ENCODE measurements at regions not wholly inside any gene's neighbourhood (a gene's known extent, or its start where the extent isn't known, plus 50 kb on each side); places are given as distances from the start of the nearest gene placed in this dataset.

DNA sequence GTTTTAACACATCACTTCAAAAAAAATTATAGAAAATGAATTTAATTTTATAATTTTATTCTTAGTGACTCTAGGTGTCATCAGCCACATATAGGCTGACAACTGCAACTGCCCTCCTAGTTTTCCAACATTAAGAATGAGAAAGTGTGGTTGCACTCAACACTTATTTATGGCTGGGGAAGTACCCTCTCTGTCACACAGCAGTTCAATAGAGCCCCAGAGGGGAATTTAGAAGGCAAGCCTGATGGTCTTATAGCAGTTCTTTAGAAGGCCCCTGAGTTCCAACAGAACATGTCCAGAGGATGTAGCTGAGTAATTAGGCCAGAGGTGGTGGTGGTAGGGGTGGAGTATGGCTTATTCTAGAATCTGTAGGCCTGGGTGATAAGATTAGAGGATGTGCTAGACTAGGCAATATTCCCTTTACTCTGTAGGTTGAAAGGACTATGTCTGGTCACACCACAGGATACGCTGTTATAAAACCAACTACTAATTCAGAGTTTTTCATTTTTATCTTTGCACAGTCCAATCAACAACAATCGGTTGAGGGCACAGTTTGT is 226.5 kb upstream of the CITED2 start:
- peaks cover 8% of the 10 kb centered on the region for H3K9me3 Mint-ChIP-seq (ENCODE audit: unreplicated experiment)
- no peak overlapping the region for H3K27ac Mint-ChIP-seq (ENCODE audit: unreplicated experiment)
- no peaks in the 10 kb centered on the region for H3K36me3 Mint-ChIP-seq (ENCODE audit: unreplicated experiment)
- peaks cover 33% of the 10 kb centered on the region for H3K4me1 Mint-ChIP-seq (ENCODE audit: unreplicated experiment)
- no peak overlapping the region for H3K4me3 Mint-ChIP-seq (ENCODE audit: unreplicated experiment)
- no peaks in the 10 kb centered on the region for H3K27me3 Mint-ChIP-seq (ENCODE audit: unreplicated experiment)
- DNase-seq (ENCODE audit: extremely low spot score, unreplicated experiment) = no peak
- TF ChIP-seq, protein P1, sequence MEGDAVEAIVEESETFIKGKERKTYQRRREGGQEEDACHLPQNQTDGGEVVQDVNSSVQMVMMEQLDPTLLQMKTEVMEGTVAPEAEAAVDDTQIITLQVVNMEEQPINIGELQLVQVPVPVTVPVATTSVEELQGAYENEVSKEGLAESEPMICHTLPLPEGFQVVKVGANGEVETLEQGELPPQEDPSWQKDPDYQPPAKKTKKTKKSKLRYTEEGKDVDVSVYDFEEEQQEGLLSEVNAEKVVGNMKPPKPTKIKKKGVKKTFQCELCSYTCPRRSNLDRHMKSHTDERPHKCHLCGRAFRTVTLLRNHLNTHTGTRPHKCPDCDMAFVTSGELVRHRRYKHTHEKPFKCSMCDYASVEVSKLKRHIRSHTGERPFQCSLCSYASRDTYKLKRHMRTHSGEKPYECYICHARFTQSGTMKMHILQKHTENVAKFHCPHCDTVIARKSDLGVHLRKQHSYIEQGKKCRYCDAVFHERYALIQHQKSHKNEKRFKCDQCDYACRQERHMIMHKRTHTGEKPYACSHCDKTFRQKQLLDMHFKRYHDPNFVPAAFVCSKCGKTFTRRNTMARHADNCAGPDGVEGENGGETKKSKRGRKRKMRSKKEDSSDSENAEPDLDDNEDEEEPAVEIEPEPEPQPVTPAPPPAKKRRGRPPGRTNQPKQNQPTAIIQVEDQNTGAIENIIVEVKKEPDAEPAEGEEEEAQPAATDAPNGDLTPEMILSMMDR (IDR thresholded peaks at IDR 0.05) = no peak

DNA sequence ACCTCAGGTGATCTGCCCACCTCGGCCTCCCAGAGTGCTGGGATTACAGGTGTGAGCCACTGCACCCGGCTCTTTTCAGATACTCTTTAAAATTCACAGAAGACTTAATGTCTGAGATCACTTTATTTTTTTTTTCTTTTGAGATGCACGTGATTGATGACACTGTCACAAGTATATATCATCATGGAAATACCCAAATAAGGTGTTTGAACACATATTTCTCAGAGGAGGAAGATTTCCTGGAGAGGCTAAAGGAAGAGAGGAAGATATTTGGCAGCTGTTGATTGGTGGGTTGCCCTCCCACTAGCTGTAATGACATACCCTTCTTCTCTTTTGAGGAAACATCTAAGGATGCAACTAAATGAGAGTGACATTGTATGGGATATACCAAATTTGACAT is 225.9 kb upstream of the CITED2 start:
- TF ChIP-seq, protein P1 (IDR thresholded peaks at IDR 0.05) = no peak
- H3K36me3 Mint-ChIP-seq (ENCODE audit: unreplicated experiment) = no peaks in the 10 kb centered on the region
- H3K9me3 Mint-ChIP-seq (ENCODE audit: unreplicated experiment) = peaks cover 8% of the 10 kb centered on the region
- peaks cover 38% of the 10 kb centered on the region for H3K4me1 Mint-ChIP-seq (ENCODE audit: unreplicated experiment)
- no peaks in the 10 kb centered on the region for H3K27me3 Mint-ChIP-seq (ENCODE audit: unreplicated experiment)
- H3K27ac Mint-ChIP-seq (ENCODE audit: unreplicated experiment) = no peak overlapping the region
- H3K4me3 Mint-ChIP-seq (ENCODE audit: unreplicated experiment) = no peak overlapping the region
- DNase-seq (ENCODE audit: extremely low spot score, unreplicated experiment) = no peak

- H3K4me3 Mint-ChIP-seq (ENCODE audit: unreplicated experiment) = no peak overlapping the region
- H3K27me3 Mint-ChIP-seq (ENCODE audit: unreplicated experiment) = no peaks in the 10 kb centered on the region
- peaks cover 38% of the 10 kb centered on the region for H3K4me1 Mint-ChIP-seq (ENCODE audit: unreplicated experiment)
These were observed 223.6 kb upstream of the CITED2 start for GRCh38 chr6:139597771-139598755.

DNA sequence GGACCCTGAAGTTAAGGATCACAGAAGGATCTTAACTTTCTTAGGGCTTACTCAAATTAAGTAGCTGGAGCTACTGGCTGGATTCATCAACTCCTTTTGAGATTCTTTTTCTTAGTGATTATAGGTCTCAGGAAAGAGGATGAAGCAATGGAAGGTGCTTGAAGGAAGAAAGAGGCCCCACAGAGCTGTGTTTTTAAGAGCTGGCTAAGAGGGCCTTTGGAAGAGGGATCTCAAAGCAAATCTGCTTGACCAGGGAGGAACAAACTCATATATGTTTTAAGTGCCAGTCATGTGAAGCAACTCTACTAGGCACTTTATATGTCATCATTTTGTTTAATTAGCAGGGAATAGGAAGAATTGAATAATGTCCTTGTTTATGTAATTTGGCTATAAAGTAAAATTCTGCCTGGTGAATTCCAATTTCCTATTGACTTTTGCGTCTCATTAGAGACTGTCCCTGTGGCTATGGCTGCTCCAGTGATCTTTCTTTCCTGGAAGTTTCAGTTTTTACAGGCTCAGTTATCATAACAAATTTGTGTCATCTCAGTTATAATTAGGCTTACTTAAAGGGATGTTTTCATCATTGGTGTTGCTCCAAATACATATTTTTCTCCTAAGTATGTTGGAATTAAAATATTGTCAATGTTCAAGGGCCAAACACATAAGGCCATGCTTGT is 222.8 kb upstream of the CITED2 start:
- Mint-ChIP-seq H3K4me3 (ENCODE audit: unreplicated experiment) (no peak overlapping the region), H3K36me3 (ENCODE audit: unreplicated experiment) (no peaks in the 10 kb centered on the region), H3K27me3 (ENCODE audit: unreplicated experiment) (no peaks in the 10 kb centered on the region), H3K27ac (ENCODE audit: unreplicated experiment) (peak overlapping the region; percentile 92), H3K9me3 (ENCODE audit: unreplicated experiment) (no peaks in the 10 kb centered on the region), H3K4me1 (ENCODE audit: unreplicated experiment) (peaks cover 42% of the 10 kb centered on the region)
- TF ChIP-seq, protein P1 (IDR thresholded peaks at IDR 0.05) = no peak
- DNase-seq (ENCODE audit: extremely low spot score, unreplicated experiment) = no peak

More at GRCh38 chr6:139597771-139598755, 223.6 kb upstream of the CITED2 start:
- peak overlapping the region; percentile 92 for H3K27ac Mint-ChIP-seq (ENCODE audit: unreplicated experiment)
- no peaks in the 10 kb centered on the region for H3K36me3 Mint-ChIP-seq (ENCODE audit: unreplicated experiment)
- TF ChIP-seq, protein P1 (IDR thresholded peaks at IDR 0.05) = no peak
- DNase-seq (ENCODE audit: extremely low spot score, unreplicated experiment) = no peak
- no peaks in the 10 kb centered on the region for H3K9me3 Mint-ChIP-seq (ENCODE audit: unreplicated experiment)

DNA sequence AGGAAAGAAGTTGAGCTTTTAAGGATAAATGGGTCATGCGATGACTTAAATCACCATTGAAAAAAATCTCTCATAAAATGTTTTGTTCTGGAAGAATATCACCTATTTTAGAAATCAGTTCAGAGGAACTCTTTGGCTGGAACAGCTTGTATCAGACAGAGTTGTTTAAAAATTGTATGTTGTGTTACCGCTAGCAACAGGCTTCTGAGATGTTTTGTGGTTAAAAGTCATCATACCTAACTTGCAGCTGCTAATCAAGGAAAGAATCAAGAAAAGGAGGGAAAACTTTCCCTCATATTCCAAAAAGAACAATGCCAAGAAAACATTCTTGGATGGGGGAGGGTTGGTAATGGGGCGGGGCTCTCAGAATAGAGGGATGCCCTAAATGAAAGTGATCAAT is 220.7 kb upstream of the CITED2 start:
- no peak for DNase-seq (ENCODE audit: extremely low spot score, unreplicated experiment)
- H3K27me3 Mint-ChIP-seq (ENCODE audit: unreplicated experiment) = no peaks in the 10 kb centered on the region
- H3K27ac Mint-ChIP-seq (ENCODE audit: unreplicated experiment) = peak overlapping the region; percentile 68
- TF ChIP-seq, protein P1 (IDR thresholded peaks at IDR 0.05) = no peak
- no peaks in the 10 kb centered on the region for H3K9me3 Mint-ChIP-seq (ENCODE audit: unreplicated experiment)
- H3K4me3 Mint-ChIP-seq (ENCODE audit: unreplicated experiment) = no peak overlapping the region
- peaks cover 53% of the 10 kb centered on the region for H3K4me1 Mint-ChIP-seq (ENCODE audit: unreplicated experiment)
- H3K36me3 Mint-ChIP-seq (ENCODE audit: unreplicated experiment) = no peaks in the 10 kb centered on the region

All from osteocyte (in vitro differentiated cells).